ENCODE measurements at regions not wholly inside any gene's neighbourhood (a gene's known extent, or its start where the extent isn't known, plus 50 kb on each side); places are given as distances from the start of the nearest gene placed in this dataset.

GRCh38 chr11:130720232-130721022 is 195.9 kb downstream of the SNX19 start:
- DNase-seq (ENCODE audit: extremely low read depth, low read depth): no peak
- TF ChIP-seq CTCF (IDR thresholded peaks at IDR 0.05; ENCODE audit: low read depth, low read length): no peak

- TF ChIP-seq CTCF (IDR thresholded peaks at IDR 0.05; ENCODE audit: low read depth, low read length): no peak
- no peak for DNase-seq (ENCODE audit: extremely low read depth, low read depth)
These were observed 195.1 kb downstream of the SNX19 start for GRCh38 chr11:130721023-130721681.

- no peak for DNase-seq (ENCODE audit: extremely low read depth, low read depth)
- no peak for TF ChIP-seq CTCF (IDR thresholded peaks at IDR 0.05; ENCODE audit: low read depth, low read length)
These were observed 194.5 kb downstream of the SNX19 start for GRCh38 chr11:130721736-130722135.

- DNase-seq (ENCODE audit: extremely low read depth, low read depth): no peak
- TF ChIP-seq CTCF (IDR thresholded peaks at IDR 0.05; ENCODE audit: low read depth, low read length): no peak
These were observed 193.9 kb downstream of the SNX19 start for GRCh38 chr11:130722401-130722800.

GRCh38 chr11:130725421-130726233 is 190.7 kb downstream of the SNX19 start:
- DNase-seq (ENCODE audit: extremely low read depth, low read depth): no peak
- no peak for TF ChIP-seq CTCF (IDR thresholded peaks at IDR 0.05; ENCODE audit: low read depth, low read length)

GRCh38 chr11:130726234-130727037 is 189.8 kb downstream of the SNX19 start:
- no peak for DNase-seq (ENCODE audit: extremely low read depth, low read depth)
- no peak for TF ChIP-seq CTCF (IDR thresholded peaks at IDR 0.05; ENCODE audit: low read depth, low read length)

All from AG09319 (cell line).